Hepatocyte (in vitro differentiated cells): ENCODE measurements at regions not wholly inside any gene's neighbourhood (a gene's known extent, or its start where the extent isn't known, plus 50 kb on each side); places are given as distances from the start of the nearest gene placed in this dataset.

Source experiments
- CTCF ChIP-seq: fragments of 200-600 bp; sonication (generic); IDR thresholded peaks from 2 replicates; pipeline ENCODE4 v1.5.1; 2016; ENCODE audit warnings: antibody characterized with exemption, mild to moderate bottlenecking; ENCODE audit not compliant: poor library complexity
- EZH2 ChIP-seq: fragments of 200-600 bp; sonication (generic); IDR thresholded peaks from 2 replicates; pipeline ENCODE4 v1.6.1; 2016; ENCODE audit warnings: antibody characterized with exemption, mild to moderate bottlenecking, borderline replicate concordance

- TF ChIP-seq CTCF, result no peak
- no peak for TF ChIP-seq EZH2
These were observed 1344.4 kb downstream of the TP53TG3F start for GRCh38 chr16:34803683-34804416.
